MM.1S (cell line): ENCODE measurements at regions not wholly inside any gene's neighbourhood (a gene's known extent, or its start where the extent isn't known, plus 50 kb on each side); places are given as distances from the start of the nearest gene placed in this dataset.

ENCODE experiments used
- EZH2 ChIP-seq: fragments of 300-600 bp; sonication (generic); optimal IDR thresholded peaks from 2 replicates; pipeline ENCODE3; 2017; ENCODE audit warnings: low read depth, mild to moderate bottlenecking, antibody characterized with exemption, low read length, mixed read lengths
- EZH2phosphoT487 ChIP-seq: fragments of 300-600 bp; sonication (generic); IDR thresholded peaks from 2 replicates; pipeline ENCODE4 v1.6.1; 2018; ENCODE audit warnings: antibody characterized with exemption, low read length
- TF ChIP-seq, protein P1 (sequence below): fragments of 300-600 bp; sonication (generic); IDR thresholded peaks from 2 replicates; pipeline ENCODE4 v1.5.1; 2016; ENCODE audit warnings: antibody characterized with exemption, low read length, mixed read lengths

GRCh38 chr2:239651859-239652258 lies 251.0 kb upstream of the HDAC4 start:
- TF ChIP-seq, protein P1, sequence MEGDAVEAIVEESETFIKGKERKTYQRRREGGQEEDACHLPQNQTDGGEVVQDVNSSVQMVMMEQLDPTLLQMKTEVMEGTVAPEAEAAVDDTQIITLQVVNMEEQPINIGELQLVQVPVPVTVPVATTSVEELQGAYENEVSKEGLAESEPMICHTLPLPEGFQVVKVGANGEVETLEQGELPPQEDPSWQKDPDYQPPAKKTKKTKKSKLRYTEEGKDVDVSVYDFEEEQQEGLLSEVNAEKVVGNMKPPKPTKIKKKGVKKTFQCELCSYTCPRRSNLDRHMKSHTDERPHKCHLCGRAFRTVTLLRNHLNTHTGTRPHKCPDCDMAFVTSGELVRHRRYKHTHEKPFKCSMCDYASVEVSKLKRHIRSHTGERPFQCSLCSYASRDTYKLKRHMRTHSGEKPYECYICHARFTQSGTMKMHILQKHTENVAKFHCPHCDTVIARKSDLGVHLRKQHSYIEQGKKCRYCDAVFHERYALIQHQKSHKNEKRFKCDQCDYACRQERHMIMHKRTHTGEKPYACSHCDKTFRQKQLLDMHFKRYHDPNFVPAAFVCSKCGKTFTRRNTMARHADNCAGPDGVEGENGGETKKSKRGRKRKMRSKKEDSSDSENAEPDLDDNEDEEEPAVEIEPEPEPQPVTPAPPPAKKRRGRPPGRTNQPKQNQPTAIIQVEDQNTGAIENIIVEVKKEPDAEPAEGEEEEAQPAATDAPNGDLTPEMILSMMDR: no peak
- TF ChIP-seq EZH2: no peak
- TF ChIP-seq EZH2phosphoT487: no peak
